ENCODE measurements at regions not wholly inside any gene's neighbourhood (a gene's known extent, or its start where the extent isn't known, plus 50 kb on each side); places are given as distances from the start of the nearest gene placed in this dataset.
"Not testable (repeated sequence)": the region's sequence is repeated elsewhere in the genome, so short reads cannot be mapped to it uniquely, and the experiment has no call there.

GRCh38 chr6:84876723-84877514 lies 112.5 kb upstream of the TBX18 start:
- H3K27me3 ChIP-seq (ENCODE audit: low read length) = no peaks in the 10 kb centered on the region
- no peak overlapping the region for H3K4me2 ChIP-seq (ENCODE audit: low read depth, low read length, poor library complexity, severe bottlenecking)
- no peak overlapping the region for H3K4me3 ChIP-seq (ENCODE audit: low read length)
- H3K27ac ChIP-seq (ENCODE audit: low read length) = no peak overlapping the region
- no peak overlapping the region for H2AFZ ChIP-seq (ENCODE audit: low read length)
- H3K36me3 ChIP-seq (ENCODE audit: insufficient read depth, low read length) = no peaks in the 10 kb centered on the region
- no peak for DNase-seq
- H3K4me1 ChIP-seq (ENCODE audit: low read length) = no peaks in the 10 kb centered on the region
- no peaks in the 10 kb centered on the region for H4K20me1 ChIP-seq (ENCODE audit: insufficient read depth, low read depth, low read length)
- H3K9me2 ChIP-seq (replicated peaks; ENCODE audit: insufficient read depth, low read length) = no peaks in the 10 kb centered on the region
- H3K79me2 ChIP-seq (ENCODE audit: low read length) = no peaks in the 10 kb centered on the region
- no peaks in the 10 kb centered on the region for H3K9me3 ChIP-seq (ENCODE audit: low read length)
- no peak overlapping the region for H3K9ac ChIP-seq (ENCODE audit: low read length)

GRCh38 chr6:84872996-84873723 lies 108.8 kb upstream of the TBX18 start:
- Histone ChIP-seq H3K27me3 (ENCODE audit: low read length) (0 out of 2 replicates have a peak, but pooled peaks cover 2% of the 10 kb centered on the region), H3K4me1 (ENCODE audit: low read length) (no peaks in the 10 kb centered on the region), H2AFZ (ENCODE audit: low read length) (no peak overlapping the region), H3K27ac (ENCODE audit: low read length) (no peak overlapping the region), H3K4me2 (ENCODE audit: low read depth, low read length, poor library complexity, severe bottlenecking) (no peak overlapping the region), H3K9me3 (ENCODE audit: low read length) (no peaks in the 10 kb centered on the region), H3K4me3 (ENCODE audit: low read length) (no peak overlapping the region), H3K9me2 (replicated peaks; ENCODE audit: insufficient read depth, low read length) (no peaks in the 10 kb centered on the region), H4K20me1 (ENCODE audit: insufficient read depth, low read depth, low read length) (no peaks in the 10 kb centered on the region), H3K79me2 (ENCODE audit: low read length) (no peaks in the 10 kb centered on the region), H3K36me3 (ENCODE audit: insufficient read depth, low read length) (no peaks in the 10 kb centered on the region), H3K9ac (ENCODE audit: low read length) (no peak overlapping the region)
- DNase-seq = no peak

GRCh38 chr6:84871925-84872324 lies 107.5 kb upstream of the TBX18 start:
- Histone ChIP-seq H3K4me1 (ENCODE audit: low read length) (no peaks in the 10 kb centered on the region), H3K9me3 (ENCODE audit: low read length) (no peaks in the 10 kb centered on the region), H2AFZ (ENCODE audit: low read length) (no peak overlapping the region), H4K20me1 (ENCODE audit: insufficient read depth, low read depth, low read length) (no peaks in the 10 kb centered on the region), H3K79me2 (ENCODE audit: low read length) (no peaks in the 10 kb centered on the region), H3K4me2 (ENCODE audit: low read depth, low read length, poor library complexity, severe bottlenecking) (no peak overlapping the region), H3K9me2 (replicated peaks; ENCODE audit: insufficient read depth, low read length) (no peaks in the 10 kb centered on the region), H3K36me3 (ENCODE audit: insufficient read depth, low read length) (no peaks in the 10 kb centered on the region), H3K27me3 (ENCODE audit: low read length) (0 out of 2 replicates have a peak, but pooled peaks cover 2% of the 10 kb centered on the region), H3K27ac (ENCODE audit: low read length) (no peak overlapping the region), H3K4me3 (ENCODE audit: low read length) (no peak overlapping the region), H3K9ac (ENCODE audit: low read length) (no peak overlapping the region)
- no peak for DNase-seq

GRCh38 chr6:84870672-84871071 lies 106.3 kb upstream of the TBX18 start:
- Histone ChIP-seq H4K20me1 (ENCODE audit: insufficient read depth, low read depth, low read length) (no peaks in the 10 kb centered on the region), H3K4me3 (ENCODE audit: low read length) (no peak overlapping the region), H3K27ac (ENCODE audit: low read length) (no peak overlapping the region), H3K4me1 (ENCODE audit: low read length) (no peaks in the 10 kb centered on the region), H3K27me3 (ENCODE audit: low read length) (0 out of 2 replicates have a peak, but pooled peaks cover 2% of the 10 kb centered on the region), H3K4me2 (ENCODE audit: low read depth, low read length, poor library complexity, severe bottlenecking) (no peak overlapping the region), H2AFZ (ENCODE audit: low read length) (no peak overlapping the region), H3K9ac (ENCODE audit: low read length) (no peak overlapping the region), H3K79me2 (ENCODE audit: low read length) (no peaks in the 10 kb centered on the region), H3K36me3 (ENCODE audit: insufficient read depth, low read length) (no peaks in the 10 kb centered on the region), H3K9me2 (replicated peaks; ENCODE audit: insufficient read depth, low read length) (no peaks in the 10 kb centered on the region), H3K9me3 (ENCODE audit: low read length) (no peaks in the 10 kb centered on the region)
- no peak for DNase-seq

- Histone ChIP-seq H3K4me2 (ENCODE audit: low read depth, low read length, poor library complexity, severe bottlenecking) (no peak overlapping the region), H3K27ac (ENCODE audit: low read length) (no peak overlapping the region), H2AFZ (ENCODE audit: low read length) (no peak overlapping the region), H3K27me3 (ENCODE audit: low read length) (0 out of 2 replicates have a peak, but pooled peaks cover 2% of the 10 kb centered on the region), H3K4me1 (ENCODE audit: low read length) (no peaks in the 10 kb centered on the region), H3K9me2 (replicated peaks; ENCODE audit: insufficient read depth, low read length) (no peaks in the 10 kb centered on the region), H4K20me1 (ENCODE audit: insufficient read depth, low read depth, low read length) (no peaks in the 10 kb centered on the region), H3K36me3 (ENCODE audit: insufficient read depth, low read length) (no peaks in the 10 kb centered on the region), H3K79me2 (ENCODE audit: low read length) (no peaks in the 10 kb centered on the region), H3K9ac (ENCODE audit: low read length) (no peak overlapping the region), H3K9me3 (ENCODE audit: low read length) (no peaks in the 10 kb centered on the region), H3K4me3 (ENCODE audit: low read length) (no peak overlapping the region)
- DNase-seq = no peak
These were observed 103.8 kb upstream of the TBX18 start for GRCh38 chr6:84868149-84868548.

GRCh38 chr6:84867521-84867920 lies 103.1 kb upstream of the TBX18 start:
- H3K9ac ChIP-seq (ENCODE audit: low read length) = no peak overlapping the region
- H3K36me3 ChIP-seq (ENCODE audit: insufficient read depth, low read length) = no peaks in the 10 kb centered on the region
- H3K9me3 ChIP-seq (ENCODE audit: low read length) = no peaks in the 10 kb centered on the region
- no peak overlapping the region for H2AFZ ChIP-seq (ENCODE audit: low read length)
- no peak for DNase-seq
- H3K9me2 ChIP-seq (replicated peaks; ENCODE audit: insufficient read depth, low read length) = no peaks in the 10 kb centered on the region
- 0 out of 2 replicates have a peak, but pooled peaks cover 2% of the 10 kb centered on the region for H3K27me3 ChIP-seq (ENCODE audit: low read length)
- H3K4me1 ChIP-seq (ENCODE audit: low read length) = no peaks in the 10 kb centered on the region
- H4K20me1 ChIP-seq (ENCODE audit: insufficient read depth, low read depth, low read length) = no peaks in the 10 kb centered on the region
- no peak overlapping the region for H3K4me2 ChIP-seq (ENCODE audit: low read depth, low read length, poor library complexity, severe bottlenecking)
- no peaks in the 10 kb centered on the region for H3K79me2 ChIP-seq (ENCODE audit: low read length)
- no peak overlapping the region for H3K4me3 ChIP-seq (ENCODE audit: low read length)
- H3K27ac ChIP-seq (ENCODE audit: low read length) = no peak overlapping the region

- Histone ChIP-seq H3K4me1 (ENCODE audit: low read length) (no peaks in the 10 kb centered on the region), H3K27ac (ENCODE audit: low read length) (no peak overlapping the region), H3K4me2 (ENCODE audit: low read depth, low read length, poor library complexity, severe bottlenecking) (no peak overlapping the region), H3K9me2 (replicated peaks; ENCODE audit: insufficient read depth, low read length) (no peaks in the 10 kb centered on the region), H3K79me2 (ENCODE audit: low read length) (no peaks in the 10 kb centered on the region), H3K27me3 (ENCODE audit: low read length) (0 out of 2 replicates have a peak, but pooled peaks cover under 1% of the 10 kb centered on the region), H4K20me1 (ENCODE audit: insufficient read depth, low read depth, low read length) (no peaks in the 10 kb centered on the region), H2AFZ (ENCODE audit: low read length) (no peak overlapping the region), H3K9ac (ENCODE audit: low read length) (no peak overlapping the region), H3K9me3 (ENCODE audit: low read length) (no peaks in the 10 kb centered on the region), H3K36me3 (ENCODE audit: insufficient read depth, low read length) (no peaks in the 10 kb centered on the region), H3K4me3 (ENCODE audit: low read length) (no peak overlapping the region)
- no peak for DNase-seq
These were observed 102.3 kb upstream of the TBX18 start for GRCh38 chr6:84866715-84867114.

GRCh38 chr6:84865372-84865771 lies 101.0 kb upstream of the TBX18 start:
- H3K79me2 ChIP-seq (ENCODE audit: low read length); H3K9me3 ChIP-seq (ENCODE audit: low read length); H3K9ac ChIP-seq (ENCODE audit: low read length); H3K4me2 ChIP-seq (ENCODE audit: low read depth, low read length, poor library complexity, severe bottlenecking); H3K4me3 ChIP-seq (ENCODE audit: low read length); H3K36me3 ChIP-seq (ENCODE audit: insufficient read depth, low read length); H3K9me2 ChIP-seq (replicated peaks; ENCODE audit: insufficient read depth, low read length); H3K4me1 ChIP-seq (ENCODE audit: low read length); DNase-seq; H2AFZ ChIP-seq (ENCODE audit: low read length); H4K20me1 ChIP-seq (ENCODE audit: insufficient read depth, low read depth, low read length); H3K27me3 ChIP-seq (ENCODE audit: low read length); H3K27ac ChIP-seq (ENCODE audit: low read length): not testable (repeated sequence)

All from Karpas-422 (cell line).